ENCODE measurements at regions not wholly inside any gene's neighbourhood (a gene's known extent, or its start where the extent isn't known, plus 50 kb on each side); places are given as distances from the start of the nearest gene placed in this dataset.

DNA sequence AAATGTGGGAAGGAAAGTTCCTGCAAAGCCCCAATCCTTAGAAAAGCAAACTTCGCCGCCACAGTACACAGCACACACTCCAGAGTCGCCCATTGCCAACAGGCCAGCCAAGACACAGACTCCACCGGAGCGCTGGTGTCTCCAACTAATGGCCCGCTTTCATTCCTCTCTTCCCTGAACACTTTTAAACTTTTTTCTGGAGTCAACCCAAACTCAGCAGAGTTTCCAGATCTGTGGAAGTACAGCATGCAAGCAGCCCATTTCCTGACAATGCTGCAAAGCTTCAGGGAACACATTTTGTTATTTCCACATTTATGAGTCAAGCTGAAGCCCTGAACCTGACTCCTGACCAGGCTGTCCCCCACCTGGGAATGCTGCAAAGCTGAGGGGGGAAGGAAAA, 351.9 kb downstream of the NFIB start:
- TF ChIP-seq CTCF (IDR thresholded peaks at IDR 0.05) (no peak), POLR2A (IDR thresholded peaks at IDR 0.05) (no peak), EP300 (IDR thresholded peaks at IDR 0.05) (no peak)

GRCh38 chr9:13960011-13960765, 353.8 kb downstream of the NFIB start:
- H3K27me3 ChIP-seq: no peaks in the 10 kb centered on the region
- TF ChIP-seq POLR2A (IDR thresholded peaks at IDR 0.05): no peak
- TF ChIP-seq EP300 (IDR thresholded peaks at IDR 0.05): no peak
- no peak for TF ChIP-seq CTCF (IDR thresholded peaks at IDR 0.05)
- intact Hi-C loops (cut with DNase I): no loop called here
- H3K9me3 ChIP-seq: no peaks in the 10 kb centered on the region
- 40 to 46% (median 45%) methylated on average over 11 of the region's 11 CpGs for WGBS, 3 donors
- no peaks in the 10 kb centered on the region for H3K36me3 ChIP-seq
- no peak overlapping the region for H3K27ac ChIP-seq
- peak in 1 of 5 donors; percentile 32 for DNase-seq
- H3K4me3 ChIP-seq: no peak overlapping the region
- H3K4me1 ChIP-seq (ENCODE audit: insufficient read depth): peaks cover 2% of the 10 kb centered on the region

More for the DNA sequence above, 351.9 kb downstream of the NFIB start:
- Histone ChIP-seq H3K4me1 (ENCODE audit: insufficient read depth) (peaks cover 2% of the 10 kb centered on the region), H3K9me3 (no peaks in the 10 kb centered on the region), H3K36me3 (no peaks in the 10 kb centered on the region), H3K27ac (no peak overlapping the region), H3K4me3 (no peak overlapping the region), H3K27me3 (no peaks in the 10 kb centered on the region)
- DNase-seq: no peak
- WGBS, 3 donors: 71 to 86% (median 83%) methylated on average over 6 of the region's 6 CpGs
- intact Hi-C loops (cut with DNase I): no loop called here

- Histone ChIP-seq H3K4me1 (ENCODE audit: insufficient read depth) (peaks cover 2% of the 10 kb centered on the region), H3K27ac (no peak overlapping the region), H3K9me3 (no peaks in the 10 kb centered on the region), H3K27me3 (no peaks in the 10 kb centered on the region), H3K4me3 (no peak overlapping the region), H3K36me3 (no peaks in the 10 kb centered on the region)
- 90 to 96% (median 95%) methylated on average over 1 of the region's 1 CpG for WGBS, 3 donors
- TF ChIP-seq EP300 (IDR thresholded peaks at IDR 0.05): no peak
- TF ChIP-seq CTCF (IDR thresholded peaks at IDR 0.05): no peak
- no peak for TF ChIP-seq POLR2A (IDR thresholded peaks at IDR 0.05)
- no peak for DNase-seq
- intact Hi-C loops (cut with DNase I): no loop called here
Measured at GRCh38 chr9:13958672-13959071, 355.3 kb downstream of the NFIB start.

- DNase-seq: no peak
- Histone ChIP-seq H3K4me3 (no peak overlapping the region), H3K36me3 (no peaks in the 10 kb centered on the region), H3K4me1 (ENCODE audit: insufficient read depth) (peaks cover 2% of the 10 kb centered on the region), H3K9me3 (no peaks in the 10 kb centered on the region), H3K27me3 (no peaks in the 10 kb centered on the region), H3K27ac (no peak overlapping the region)
- 31 to 34% (median 31%) methylated on average over 2 of the region's 2 CpGs for WGBS, 3 donors
- intact Hi-C loops (cut with DNase I): no loop called here
- TF ChIP-seq EP300 (IDR thresholded peaks at IDR 0.05) (no peak), POLR2A (IDR thresholded peaks at IDR 0.05) (no peak), CTCF (IDR thresholded peaks at IDR 0.05) (no peak)
Measured at GRCh38 chr9:13957089-13957488, 356.9 kb downstream of the NFIB start.
